Heart left ventricle (tissue), 16 donors: ENCODE measurements at regions not wholly inside any gene's neighbourhood (a gene's known extent, or its start where the extent isn't known, plus 50 kb on each side); places are given as distances from the start of the nearest gene placed in this dataset.

ENCODE experiments used
- ATAC-seq, 4 donors: fragments of 200-7000 bp; cut with Tn5 transposase; one replicate each; pipeline ENCODE4 v1.9.1; 2020 to 2022; ENCODE audit warnings: moderate library complexity in 4 of 4, mild to moderate bottlenecking in 3 of 4, moderate number of reproducible peaks in 1 of 4
- DNase-seq, 5 donors: peaks; one replicate each; pipeline ENCODE4 v3.0.0-alpha.2; 2020
- H3K27ac ChIP-seq, 12 donors: fragments of 200-600 bp; sonication (generic) in 4 of 12; one replicate each; pipeline versions ENCODE4 v1.5.0 to v1.8.0; 2016 to 2022; ENCODE audit warnings: mild to moderate bottlenecking in 2 of 12
- H3K27me3 ChIP-seq, 9 donors: fragments of 200-600 bp; sonication (generic) in 2 of 9; one replicate each; pipeline versions ENCODE4 v1.5.1 to v1.8.0; 2016 to 2022; ENCODE audit warnings: mild to moderate bottlenecking in 3 of 9
- H3K36me3 ChIP-seq, 9 donors: fragments of 200-600 bp; sonication (generic) in 2 of 9; one replicate each; pipeline versions ENCODE4 v1.5.0 to v1.8.0; 2018 to 2022; ENCODE audit warnings: mild to moderate bottlenecking in 2 of 9
- H3K4me1 ChIP-seq, 12 donors: fragments of 200-600 bp; sonication (generic) in 4 of 12; one replicate each; pipeline versions ENCODE4 v1.5.0 to v1.8.0; 2016 to 2022; ENCODE audit warnings: mild to moderate bottlenecking in 3 of 12
- H3K4me3 ChIP-seq, 12 donors: fragments of 200-600 bp; sonication (generic) in 4 of 12; one replicate each; pipeline versions ENCODE4 v1.5.0 to v1.8.0; 2017 to 2022; ENCODE audit warnings: mild to moderate bottlenecking in 9 of 12, moderate library complexity in 4 of 12
- H3K9me3 ChIP-seq, 12 donors: fragments of 200-600 bp; sonication (generic) in 4 of 12; one replicate each; pipeline versions ENCODE4 v1.5.0 to v1.8.0; 2016 to 2022; ENCODE audit warnings: mild to moderate bottlenecking in 1 of 12
- POLR2A ChIP-seq, 2 donors: fragments of 450-650 bp; IDR thresholded peaks; one replicate each; pipeline ENCODE4 v1.6.1; 2017; ENCODE audit warnings: antibody characterized with exemption in 2 of 2, mild to moderate bottlenecking in 2 of 2, moderate library complexity in 2 of 2
- WGBS, 4 donors: extraction: QIAGEN DNeasy Blood & Tissue Kit in 2 of 4; methylation state at CpG; one replicate each; pipeline versions ENCODE4 v1.1.5 to v1.1.7; 2013 to 2018; 5-methylcytosine and 5-hydroxymethylcytosine counted together
- intact Hi-C, 10 donors: fragments of 100-400 bp; cut with DNase I; formaldehyde crosslinking; loops; one replicate each; pipeline versions ENCODE4 v1.11.1 to v1.14.2; 2022
- TF ChIP-seq, protein P1 (sequence below), 12 donors: fragments of 200-600 bp; sonication (generic) in 4 of 12; IDR thresholded peaks; one replicate each; pipeline versions ENCODE4 v1.5.0 to v1.8.0; 2018 to 2022; ENCODE audit warnings: antibody characterized with exemption in 12 of 12, mild to moderate bottlenecking in 5 of 12
- donor health status: ischemic (EF 13 %, LVEDD 7.1; RV severe dilation, severe dysfunction).
- donor health status: healthy with polysubstance abuse.
- donor health status: DM: no; HTN: yes; CAD: no.
- donor health status: DM: no; HTN: no; CAD: no.
- donor health status: ischemic (EF 25% LVEDD 6.9; RV normal size, moderate dysfunction).
- donor health status: ischemic (EF 25% LVEDD 5.7; RV mildly dilated, moderate dysfunction).
- donor health status: healthy.
- donor health status: DM: yes; HTN: yes; CAD: no.
- donor health status: ischemic (EF 35%, LVEDD 5.7; RV mildly dilated, moderate dysfunction).
- donor health status: nonischemic (EF 11% LVEDD 7.7; RV severe dilation, severe dysfunction).
- donor health status: DM: yes; HTN: yes; CAD: no.
- donor health status: PGD.
- donor health status: ischemic (EF 29% LVEDD 5.4; RV normal size, mild dysfunction).
- donor health status: nonischemic (EF 23%, LVEDD 6.1; RV moderate dilation, normal function).

- Histone ChIP-seq H3K4me3 (no peak overlapping the region), H3K27me3 (peaks cover 0 to 27% (median 0%) of the 10 kb centered on the region in 9 donors), H3K27ac (no peak overlapping the region), H3K36me3 (no peaks in the 10 kb centered on the region), H3K9me3 (no peaks in the 10 kb centered on the region), H3K4me1 (no peaks in the 10 kb centered on the region)
- 53 to 78% (median 68%) methylated on average over 4 of the region's 4 CpGs for WGBS, 4 donors
- ATAC-seq (no peak), DNase-seq (no peak)
- intact Hi-C loops: no loop called here
- no peak for TF ChIP-seq POLR2A (IDR thresholded peaks at IDR 0.05)
- TF ChIP-seq, protein P1, sequence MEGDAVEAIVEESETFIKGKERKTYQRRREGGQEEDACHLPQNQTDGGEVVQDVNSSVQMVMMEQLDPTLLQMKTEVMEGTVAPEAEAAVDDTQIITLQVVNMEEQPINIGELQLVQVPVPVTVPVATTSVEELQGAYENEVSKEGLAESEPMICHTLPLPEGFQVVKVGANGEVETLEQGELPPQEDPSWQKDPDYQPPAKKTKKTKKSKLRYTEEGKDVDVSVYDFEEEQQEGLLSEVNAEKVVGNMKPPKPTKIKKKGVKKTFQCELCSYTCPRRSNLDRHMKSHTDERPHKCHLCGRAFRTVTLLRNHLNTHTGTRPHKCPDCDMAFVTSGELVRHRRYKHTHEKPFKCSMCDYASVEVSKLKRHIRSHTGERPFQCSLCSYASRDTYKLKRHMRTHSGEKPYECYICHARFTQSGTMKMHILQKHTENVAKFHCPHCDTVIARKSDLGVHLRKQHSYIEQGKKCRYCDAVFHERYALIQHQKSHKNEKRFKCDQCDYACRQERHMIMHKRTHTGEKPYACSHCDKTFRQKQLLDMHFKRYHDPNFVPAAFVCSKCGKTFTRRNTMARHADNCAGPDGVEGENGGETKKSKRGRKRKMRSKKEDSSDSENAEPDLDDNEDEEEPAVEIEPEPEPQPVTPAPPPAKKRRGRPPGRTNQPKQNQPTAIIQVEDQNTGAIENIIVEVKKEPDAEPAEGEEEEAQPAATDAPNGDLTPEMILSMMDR (IDR thresholded peaks at IDR 0.05): no peak
Measured at GRCh38 chr5:174526177-174526576, 198.2 kb upstream of the MSX2 start.

DNA sequence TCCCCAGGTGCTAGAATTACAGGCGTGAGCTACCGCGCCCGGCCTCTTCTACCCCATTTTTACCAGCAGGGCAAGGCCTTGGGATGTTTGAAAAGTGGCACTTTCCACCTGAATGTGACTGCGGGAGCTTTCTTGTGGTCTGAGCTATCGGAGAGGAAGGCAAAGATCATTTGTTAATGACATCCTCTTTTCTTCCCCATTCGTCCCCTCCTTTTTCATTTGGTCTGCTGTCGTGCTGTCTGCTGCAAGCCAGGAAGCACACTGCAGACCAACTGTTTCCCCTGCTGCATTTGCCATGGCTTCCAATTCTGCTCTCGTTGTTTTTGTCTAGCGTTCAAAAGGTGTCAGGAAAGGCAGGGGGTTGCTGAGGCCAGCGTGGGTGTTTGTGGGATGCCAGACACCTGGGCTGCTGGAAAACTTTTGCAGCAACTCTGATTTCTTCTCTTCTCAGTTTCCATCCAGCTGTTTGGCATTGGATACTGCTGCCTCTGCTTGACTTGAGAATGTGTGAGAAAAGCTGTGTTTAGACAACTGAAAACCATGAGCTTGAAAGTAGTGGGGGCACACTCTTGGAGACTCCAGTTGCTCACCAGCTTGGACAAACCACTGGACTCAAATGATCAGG is 196.4 kb upstream of the MSX2 start:
- Histone ChIP-seq H3K27ac (no peak overlapping the region), H3K27me3 (peaks cover 0 to 25% (median 6%) of the 10 kb centered on the region in 9 donors), H3K9me3 (no peaks in the 10 kb centered on the region), H3K4me1 (peaks cover 0 to 15% (median 2%) of the 10 kb centered on the region in 12 donors), H3K36me3 (no peaks in the 10 kb centered on the region), H3K4me3 (no peak overlapping the region)
- ATAC-seq: no peak
- TF ChIP-seq, protein P1 (IDR thresholded peaks at IDR 0.05): no peak
- TF ChIP-seq POLR2A (IDR thresholded peaks at IDR 0.05): no peak
- intact Hi-C loops: no loop called here
- WGBS, 4 donors: 50 to 52% (median 51%) methylated on average over 11 of the region's 11 CpGs
- no peak for DNase-seq

GRCh38 chr5:174528821-174529544 is 195.4 kb upstream of the MSX2 start:
- Histone ChIP-seq H3K27me3 (peaks cover 0 to 25% (median 6%) of the 10 kb centered on the region in 9 donors), H3K4me1 (peaks cover 0 to 24% (median 2%) of the 10 kb centered on the region in 12 donors), H3K4me3 (no peak overlapping the region), H3K36me3 (no peaks in the 10 kb centered on the region), H3K9me3 (no peaks in the 10 kb centered on the region), H3K27ac (no peak overlapping the region)
- TF ChIP-seq POLR2A (IDR thresholded peaks at IDR 0.05): no peak
- TF ChIP-seq, protein P1 (IDR thresholded peaks at IDR 0.05): no peak
- ATAC-seq (no peak), DNase-seq (no peak)
- intact Hi-C loops: no loop called here
- 64 to 84% (median 76%) methylated on average over 6 of the region's 6 CpGs for WGBS, 4 donors

DNA sequence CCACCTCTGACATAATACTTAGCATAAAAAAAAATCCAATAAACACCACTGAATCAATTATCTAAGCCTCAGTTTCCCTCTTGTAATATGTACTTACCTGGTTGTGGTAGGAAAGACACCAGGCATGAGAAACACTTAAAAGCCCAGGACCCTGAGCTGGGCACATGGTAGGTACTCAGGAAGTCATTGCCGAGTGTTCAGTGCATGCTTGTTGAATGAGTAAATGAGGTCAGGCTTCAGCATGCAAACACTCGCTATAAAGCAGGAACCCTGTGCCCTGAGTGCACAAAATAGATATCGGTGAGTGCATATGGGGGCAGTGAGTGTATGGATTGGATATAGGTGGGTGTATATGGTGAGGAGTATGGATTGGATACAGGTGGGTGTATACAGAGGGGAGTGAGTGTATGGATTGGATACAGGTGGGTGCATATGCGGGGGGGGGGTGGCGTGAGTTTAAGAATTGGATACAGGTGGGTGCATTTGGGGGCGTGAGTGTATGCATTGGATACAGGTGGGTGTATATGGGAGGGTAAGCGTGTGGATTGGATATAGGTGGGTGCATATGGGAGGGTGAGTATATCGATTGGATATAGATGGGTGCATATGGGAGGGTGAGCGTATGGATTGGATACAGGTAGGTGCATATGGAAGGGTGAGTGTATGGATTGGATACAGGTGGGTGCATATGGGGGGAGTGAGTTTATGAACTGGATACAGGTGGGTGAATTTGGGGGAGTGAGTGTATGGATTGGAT is 194.3 kb upstream of the MSX2 start:
- Histone ChIP-seq H3K4me1 (peaks cover 0 to 30% (median 2%) of the 10 kb centered on the region in 12 donors), H3K4me3 (no peak overlapping the region), H3K27ac (no peak overlapping the region), H3K27me3 (peaks cover 0 to 19% (median 6%) of the 10 kb centered on the region in 9 donors), H3K36me3 (no peaks in the 10 kb centered on the region), H3K9me3 (no peaks in the 10 kb centered on the region)
- DNase-seq (no peak), ATAC-seq (no peak)
- TF ChIP-seq, protein P1 (IDR thresholded peaks at IDR 0.05): no peak
- no peak for TF ChIP-seq POLR2A (IDR thresholded peaks at IDR 0.05)
- WGBS, 4 donors: 82 to 93% (median 87%) methylated on average over 9 of the region's 9 CpGs
- intact Hi-C loops: no loop called here
